Stimulated activated CD4-positive, alpha-beta T cell treated with anti-CD3 and anti-CD28 coated beads, TNF-alpha, amount 100 ng/mL, for 24 hours (primary cell): ENCODE measurements at regions not wholly inside any gene's neighbourhood (a gene's known extent, or its start where the extent isn't known, plus 50 kb on each side); places are given as distances from the start of the nearest gene placed in this dataset.
"Not testable (repeated sequence)": the region's sequence is repeated elsewhere in the genome, so short reads cannot be mapped to it uniquely, and the experiment has no call there.

Experiments used
- DNase-seq, 3 experiments: peaks; one replicate each; pipeline ENCODE4 v3.0.0-alpha.2; 2020; ENCODE audit warnings: low read depth in 3 of 3

GRCh38 chr20:22070610-22071058 lies 365.2 kb downstream of the PAX1 start:
- no peak for DNase-seq

- no peak for DNase-seq
Measured at GRCh38 chr20:22063753-22064152, 358.3 kb downstream of the PAX1 start.

GRCh38 chr20:22062874-22063273 lies 357.4 kb downstream of the PAX1 start:
- no peak for DNase-seq

DNA sequence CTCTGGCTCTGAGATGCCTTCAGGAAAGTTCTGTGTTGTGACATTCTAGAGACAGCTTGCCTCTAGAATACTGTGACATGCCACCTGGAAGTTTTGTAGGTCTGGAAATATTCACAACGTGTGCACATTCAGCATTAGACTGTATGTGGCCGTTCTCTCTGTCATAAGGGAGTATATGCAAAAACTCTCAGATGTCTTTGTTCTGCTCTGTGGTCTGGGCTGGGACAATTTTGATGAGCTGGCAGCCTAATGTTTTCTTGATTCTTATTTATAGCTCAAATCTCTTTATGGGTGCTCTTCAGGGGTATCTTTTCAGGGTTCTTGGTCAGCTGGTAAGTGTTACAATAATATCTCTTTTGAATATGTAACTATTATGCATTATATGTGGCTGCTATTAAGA lies 355.1 kb downstream of the PAX1 start:
- DNase-seq, result no peak

GRCh38 chr20:22058746-22059145 lies 353.3 kb downstream of the PAX1 start:
- no peak for DNase-seq

- no peak for DNase-seq
Measured at GRCh38 chr20:22055981-22056380, 350.5 kb downstream of the PAX1 start.

GRCh38 chr20:22052025-22052650 lies 346.7 kb downstream of the PAX1 start:
- DNase-seq, result no peak

- not testable (repeated sequence) for DNase-seq
Measured at GRCh38 chr20:22045956-22046507, 340.6 kb downstream of the PAX1 start.

DNA sequence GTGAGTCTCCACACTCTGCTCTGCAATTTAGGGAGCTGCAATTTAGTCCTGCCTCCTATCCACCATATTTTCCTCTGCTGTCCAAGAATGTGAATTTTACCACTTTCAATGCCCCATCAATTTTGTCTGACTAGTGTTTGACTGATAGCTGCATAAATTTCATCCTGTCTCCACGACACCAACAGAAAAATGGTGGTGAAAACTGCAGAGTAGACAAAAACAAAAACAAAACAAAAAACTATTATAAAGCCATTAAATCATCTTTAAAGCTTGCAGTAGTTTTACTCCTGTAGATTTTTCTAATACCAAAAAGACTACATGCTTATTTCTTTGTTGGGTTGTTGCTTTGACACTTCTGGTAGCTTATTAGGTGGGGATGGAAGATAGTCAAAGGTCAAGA lies 322.0 kb downstream of the PAX1 start:
- no peak for DNase-seq

GRCh38 chr20:22020201-22020600 lies 314.7 kb downstream of the PAX1 start:
- no peak for DNase-seq

- DNase-seq, result no peak
Measured at GRCh38 chr20:22008456-22008855, 303.0 kb downstream of the PAX1 start.

DNA sequence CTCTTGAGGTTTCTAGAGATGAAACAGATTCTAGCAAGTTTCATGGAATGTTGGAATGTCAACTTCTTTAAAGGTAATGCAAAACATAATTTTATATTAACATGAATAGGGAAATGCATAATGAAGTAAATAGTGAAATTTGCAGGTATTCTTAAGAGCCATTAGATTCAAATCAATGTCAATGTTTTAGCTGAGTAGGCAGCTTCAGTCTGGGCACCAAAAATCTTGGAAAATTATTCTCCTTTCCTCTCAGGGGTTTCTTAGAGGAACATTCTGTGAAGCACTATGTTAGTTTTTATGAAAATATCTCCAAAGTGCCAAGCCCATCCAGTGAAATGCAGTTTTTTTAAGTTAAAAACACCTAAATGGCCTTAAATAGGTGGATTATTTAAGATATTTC lies 300.8 kb downstream of the PAX1 start:
- DNase-seq, result no peak

- DNase-seq, result no peak
Measured at GRCh38 chr20:22005535-22005934, 300.1 kb downstream of the PAX1 start.

DNA sequence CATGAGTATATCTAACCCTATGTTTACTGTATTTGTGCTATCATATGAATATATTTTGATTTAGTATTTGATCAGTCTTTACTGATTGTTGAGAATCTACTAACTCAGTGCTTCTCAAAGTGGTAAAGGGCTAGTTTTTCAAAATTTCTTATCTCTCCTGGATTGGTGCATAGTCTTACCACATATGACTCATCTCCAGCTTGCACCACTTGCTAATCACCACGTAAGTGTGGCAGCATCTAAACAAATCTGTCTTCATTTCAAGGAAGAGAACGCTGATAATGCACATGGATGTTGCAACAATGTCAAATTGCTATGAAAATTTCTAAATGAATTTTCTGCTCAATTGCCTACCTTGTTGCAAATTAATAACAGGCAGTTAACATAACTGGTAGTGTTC lies 299.5 kb downstream of the PAX1 start:
- DNase-seq, result no peak

DNA sequence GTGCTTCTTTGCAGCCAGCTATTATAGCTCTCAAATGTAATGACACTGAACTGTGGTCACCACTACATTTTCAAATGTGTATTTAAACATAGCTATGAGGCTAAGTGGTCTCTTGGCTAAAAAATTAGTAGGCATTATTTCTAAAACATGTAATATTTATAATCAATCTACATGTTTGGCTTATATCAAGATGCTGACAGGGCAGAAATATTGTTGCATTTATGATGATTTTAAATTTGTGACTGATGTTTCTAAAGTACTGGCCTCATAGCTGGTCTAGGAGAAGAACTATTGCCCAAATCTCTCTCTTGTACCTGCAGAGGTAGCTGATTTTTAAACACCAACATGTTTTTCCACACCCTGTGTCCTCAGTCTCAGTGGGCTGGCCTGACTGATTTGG lies 298.2 kb downstream of the PAX1 start:
- no peak for DNase-seq

- no peak for DNase-seq
Measured at GRCh38 chr20:22001886-22002285, 296.4 kb downstream of the PAX1 start.

DNA sequence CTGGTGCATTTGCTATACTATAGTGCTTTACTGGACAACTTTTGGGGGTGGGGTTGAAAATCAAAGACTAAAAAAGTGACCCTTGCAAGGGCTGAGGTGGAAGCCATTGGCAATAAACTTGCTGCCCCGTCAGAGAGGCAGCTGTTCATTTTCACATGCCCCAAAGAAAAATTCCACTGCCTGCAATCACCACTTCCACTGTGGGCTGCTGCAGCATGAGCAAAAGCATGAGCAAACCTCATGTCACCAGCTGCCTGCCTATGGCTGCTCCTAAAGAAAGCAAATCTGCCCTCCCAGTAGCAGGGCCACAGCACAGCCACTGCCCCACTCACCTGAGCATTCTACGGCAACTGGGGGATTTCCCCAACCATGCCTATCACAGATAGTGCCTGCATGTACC lies 290.0 kb downstream of the PAX1 start:
- no peak for DNase-seq

DNA sequence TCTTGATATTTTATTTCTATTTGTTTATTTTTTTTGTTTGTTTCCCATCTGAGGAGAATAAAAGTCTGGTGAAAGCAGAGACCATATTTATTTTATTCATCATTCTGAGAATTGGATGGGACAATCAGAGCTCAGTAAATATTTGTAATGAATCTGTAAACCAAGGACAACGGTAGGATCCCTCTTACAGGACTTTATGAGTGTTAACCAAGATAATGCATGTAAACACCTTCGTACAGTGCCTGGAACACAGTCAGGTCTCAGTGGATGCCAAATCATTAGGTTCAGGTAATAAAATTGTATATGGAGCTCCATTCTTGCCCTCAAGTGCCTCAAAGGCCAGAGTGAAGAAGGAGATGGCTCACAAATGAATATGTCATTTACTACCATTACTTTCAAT lies 288.7 kb downstream of the PAX1 start:
- no peak for DNase-seq

GRCh38 chr20:21982559-21982958 lies 277.1 kb downstream of the PAX1 start:
- no peak for DNase-seq

- DNase-seq, result no peak
Measured at GRCh38 chr20:21981597-21982344, 276.3 kb downstream of the PAX1 start.

DNA sequence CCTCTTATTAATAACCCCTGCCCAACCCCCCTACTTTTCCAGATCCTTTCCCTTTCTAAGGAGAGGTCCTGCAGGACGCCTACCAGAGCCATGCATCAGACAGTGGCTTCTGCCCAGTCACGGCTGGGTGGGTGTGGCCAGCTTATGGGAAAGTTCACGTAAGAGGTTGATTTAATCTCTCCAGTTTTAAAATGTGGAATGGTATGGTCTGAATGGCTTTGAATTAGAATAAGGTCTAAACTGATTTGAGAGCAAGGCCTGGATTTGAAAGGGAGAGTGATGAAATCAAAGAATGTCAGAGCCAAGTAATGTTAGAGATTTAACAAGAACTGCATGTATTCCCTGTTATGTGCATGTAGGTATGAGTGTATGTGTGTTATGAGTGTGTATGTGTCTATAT lies 275.7 kb downstream of the PAX1 start:
- no peak for DNase-seq

GRCh38 chr20:21971436-21971835 lies 266.0 kb downstream of the PAX1 start:
- DNase-seq, result no peak

DNA sequence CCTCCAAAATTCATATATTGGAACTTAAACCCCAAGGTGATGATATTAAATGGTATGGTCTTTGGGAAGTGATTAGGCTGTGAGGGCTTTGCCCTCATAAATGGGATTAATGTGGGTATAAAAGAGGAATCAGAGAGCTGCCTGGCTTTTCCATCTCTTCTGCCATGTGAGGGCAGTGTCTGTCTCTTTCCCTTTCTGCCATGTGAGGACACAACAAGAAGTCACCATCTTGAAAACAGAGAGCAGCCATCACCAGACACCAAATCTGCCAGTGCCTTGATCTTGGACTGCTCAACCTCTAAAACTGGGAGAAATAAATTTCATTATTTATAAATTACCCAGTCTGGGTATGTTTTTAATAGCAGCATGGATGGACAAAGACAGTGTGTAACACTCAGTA lies 263.0 kb downstream of the PAX1 start:
- DNase-seq, result no peak
